Thoracic aorta (tissue), 2 donors: ENCODE measurements at regions not wholly inside any gene's neighbourhood (a gene's known extent, or its start where the extent isn't known, plus 50 kb on each side); places are given as distances from the start of the nearest gene placed in this dataset.
A peak's percentile ranks its signal among the peaks of the same experiment; 100 is the strongest.
"Not testable (repeated sequence)": the region's sequence is repeated elsewhere in the genome, so short reads cannot be mapped to it uniquely, and the experiment has no call there.

Source experiments
- ATAC-seq: fragments of 150-250 bp; one replicate; pipeline ENCODE4 v1.8.0; 2017; ENCODE audit warnings: low read depth; ENCODE audit not compliant: insufficient number of reproducible peaks, low FRiP score
- DNase-seq: peaks from one replicate; pipeline ENCODE4 v3.0.0-alpha.2; 2020; ENCODE audit warnings: low spot score
- H3K27ac ChIP-seq, 2 donors: fragments of 200-600 bp; sonication (generic); 1 replicate in 1 of 2; 2 replicates in 1 of 2; pipeline ENCODE4 v1.5.1; 2016; ENCODE audit warnings: mild to moderate bottlenecking in 2 of 2, moderate library complexity in 2 of 2
- H3K27me3 ChIP-seq: fragments of 200-600 bp; sonication (generic); replicated peaks from 2 replicates; pipeline ENCODE4 v1.6.0; 2016; ENCODE audit warnings: mild to moderate bottlenecking; ENCODE audit not compliant: insufficient read depth
- H3K36me3 ChIP-seq: fragments of 200-600 bp; sonication (generic); one replicate; pipeline ENCODE4 v1.5.1; 2016
- H3K4me1 ChIP-seq, 2 donors: fragments of 200-600 bp; sonication (generic); 1 replicate in 1 of 2; 2 replicates in 1 of 2; pipeline versions ENCODE4 v1.5.1 to v1.6.0; 2016; ENCODE audit warnings: low read depth in 2 of 2, mild to moderate bottlenecking in 1 of 2; ENCODE audit not compliant: control insufficient read depth in 1 of 2
- H3K4me3 ChIP-seq: fragments of 200-600 bp; sonication (generic); 2 replicates; pipeline ENCODE4 v1.5.1; 2016; ENCODE audit warnings: mild to moderate bottlenecking
- H3K9me3 ChIP-seq: fragments of 200-600 bp; sonication (generic); 2 replicates; pipeline ENCODE4 v1.5.1; 2016
- TF ChIP-seq, protein P1 (sequence below): fragments of 200-600 bp; sonication (generic); IDR thresholded peaks from one replicate; pipeline ENCODE4 v1.5.1; 2019; ENCODE audit warnings: antibody characterized with exemption

DNA sequence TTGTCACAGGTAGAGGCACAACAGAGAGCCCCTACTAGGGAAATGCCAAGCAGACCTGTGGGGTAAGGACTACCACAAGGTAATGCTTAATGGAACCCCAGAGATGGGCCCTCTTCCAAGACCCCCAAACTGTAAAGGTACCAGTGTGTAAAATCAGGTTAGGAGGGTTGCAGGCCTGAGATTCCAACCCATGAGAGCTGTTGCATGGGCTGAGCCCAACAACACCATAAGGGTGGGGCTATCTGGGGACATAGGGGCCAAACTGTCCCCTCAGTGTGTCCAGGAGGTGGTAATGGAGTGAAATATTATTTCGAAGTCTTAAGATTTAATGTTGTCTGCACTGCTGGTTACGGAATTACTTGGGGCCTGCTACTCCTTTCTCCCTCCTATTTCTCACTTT, 620.2 kb downstream of the ETNK1 start:
- TF ChIP-seq, protein P1, sequence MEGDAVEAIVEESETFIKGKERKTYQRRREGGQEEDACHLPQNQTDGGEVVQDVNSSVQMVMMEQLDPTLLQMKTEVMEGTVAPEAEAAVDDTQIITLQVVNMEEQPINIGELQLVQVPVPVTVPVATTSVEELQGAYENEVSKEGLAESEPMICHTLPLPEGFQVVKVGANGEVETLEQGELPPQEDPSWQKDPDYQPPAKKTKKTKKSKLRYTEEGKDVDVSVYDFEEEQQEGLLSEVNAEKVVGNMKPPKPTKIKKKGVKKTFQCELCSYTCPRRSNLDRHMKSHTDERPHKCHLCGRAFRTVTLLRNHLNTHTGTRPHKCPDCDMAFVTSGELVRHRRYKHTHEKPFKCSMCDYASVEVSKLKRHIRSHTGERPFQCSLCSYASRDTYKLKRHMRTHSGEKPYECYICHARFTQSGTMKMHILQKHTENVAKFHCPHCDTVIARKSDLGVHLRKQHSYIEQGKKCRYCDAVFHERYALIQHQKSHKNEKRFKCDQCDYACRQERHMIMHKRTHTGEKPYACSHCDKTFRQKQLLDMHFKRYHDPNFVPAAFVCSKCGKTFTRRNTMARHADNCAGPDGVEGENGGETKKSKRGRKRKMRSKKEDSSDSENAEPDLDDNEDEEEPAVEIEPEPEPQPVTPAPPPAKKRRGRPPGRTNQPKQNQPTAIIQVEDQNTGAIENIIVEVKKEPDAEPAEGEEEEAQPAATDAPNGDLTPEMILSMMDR, result no peak
- H3K4me3 ChIP-seq, result no peak overlapping the region

DNA sequence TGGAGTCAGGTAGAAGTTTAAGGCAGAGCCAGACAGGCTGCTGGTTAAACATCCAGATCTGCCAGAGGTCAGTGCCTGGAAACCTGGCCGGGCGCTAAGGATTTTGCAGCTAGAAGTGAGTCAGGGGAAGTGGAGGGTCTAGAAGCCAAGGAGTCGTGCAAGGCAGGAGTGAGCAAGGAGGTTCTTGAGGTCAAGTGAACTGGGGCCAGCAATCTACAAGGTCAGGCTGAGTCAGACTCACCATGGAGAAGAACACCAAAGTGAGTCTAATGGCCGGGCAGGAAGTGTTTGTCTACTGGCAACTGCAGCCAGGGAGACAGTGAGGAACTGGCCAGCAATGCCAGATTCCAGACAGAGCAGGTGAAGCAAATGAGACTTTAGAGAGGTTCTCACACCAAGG, 628.2 kb downstream of the ETNK1 start:
- H3K27ac ChIP-seq, result no peak overlapping the region
- no peak for ATAC-seq
- H3K27me3 ChIP-seq, result no peaks in the 10 kb centered on the region
- no peaks in the 10 kb centered on the region for H3K9me3 ChIP-seq
- no peak for DNase-seq
- peaks cover 4 to 23% of the 10 kb centered on the region in 2 donors for H3K4me1 ChIP-seq
- no peaks in the 10 kb centered on the region for H3K36me3 ChIP-seq
- TF ChIP-seq, protein P1, result no peak
- H3K4me3 ChIP-seq, result no peak overlapping the region

More for the DNA sequence above, 620.2 kb downstream of the ETNK1 start:
- no peak overlapping the region for H3K27ac ChIP-seq
- H3K27me3 ChIP-seq, result no peaks in the 10 kb centered on the region
- ATAC-seq (no peak), DNase-seq (no peak)
- no peaks in the 10 kb centered on the region for H3K9me3 ChIP-seq
- H3K4me1 ChIP-seq, result peaks cover 0 to 5% of the 10 kb centered on the region in 2 donors
- no peaks in the 10 kb centered on the region for H3K36me3 ChIP-seq

DNA sequence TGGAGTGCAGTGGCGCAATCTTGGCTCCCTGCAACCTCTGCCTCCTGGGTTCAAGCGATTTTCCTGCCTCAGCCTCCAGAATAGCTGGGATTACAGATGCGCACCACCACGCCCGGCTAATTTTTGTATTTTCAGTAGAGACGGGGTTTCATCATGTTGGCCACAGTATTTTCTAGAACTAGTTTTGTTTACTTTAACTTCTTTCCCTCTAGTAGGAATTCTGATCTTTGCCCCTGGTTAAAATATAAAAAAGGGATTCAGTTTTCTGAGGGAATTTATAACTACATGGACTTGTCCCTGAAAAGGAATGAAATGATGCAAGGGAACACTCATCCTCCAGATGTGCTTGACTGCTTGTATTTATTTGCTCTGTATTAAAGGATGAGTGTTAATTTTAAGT, 628.9 kb downstream of the ETNK1 start:
- ATAC-seq, H3K36me3 ChIP-seq, H3K27me3 ChIP-seq, H3K9me3 ChIP-seq, DNase-seq, H3K27ac ChIP-seq, H3K4me3 ChIP-seq: not testable (repeated sequence)
- peaks cover 6 to 27% of the 10 kb centered on the region in 2 donors for H3K4me1 ChIP-seq

DNA sequence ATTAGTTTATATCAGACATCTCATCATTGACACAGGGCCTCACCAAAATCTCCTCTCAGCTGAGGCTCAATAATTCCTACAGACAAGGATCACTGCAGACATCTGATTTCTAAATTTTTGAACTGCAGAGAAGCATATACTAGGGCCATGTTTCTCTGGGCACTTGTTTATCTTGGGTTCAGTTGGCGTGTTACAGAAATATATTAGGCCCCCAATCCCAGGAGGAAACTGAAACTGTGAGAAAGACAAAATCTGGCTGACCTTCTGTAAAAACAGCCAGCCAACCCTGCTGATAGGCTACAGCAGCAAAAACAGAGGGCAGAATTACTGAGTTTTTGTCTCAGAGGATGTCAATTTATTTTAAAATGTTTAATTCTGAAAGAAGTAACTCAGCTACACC, 634.6 kb downstream of the ETNK1 start:
- Histone ChIP-seq H3K36me3 (no peaks in the 10 kb centered on the region), H3K27ac (peak overlapping the region; percentile 50 to 56), H3K27me3 (no peaks in the 10 kb centered on the region), H3K9me3 (no peaks in the 10 kb centered on the region), H3K4me3 (peak overlapping the region; percentile 19), H3K4me1 (peaks cover 14 to 37% of the 10 kb centered on the region in 2 donors)
- DNase-seq, result no peak
- TF ChIP-seq, protein P1, result no peak
- no peak for ATAC-seq

DNA sequence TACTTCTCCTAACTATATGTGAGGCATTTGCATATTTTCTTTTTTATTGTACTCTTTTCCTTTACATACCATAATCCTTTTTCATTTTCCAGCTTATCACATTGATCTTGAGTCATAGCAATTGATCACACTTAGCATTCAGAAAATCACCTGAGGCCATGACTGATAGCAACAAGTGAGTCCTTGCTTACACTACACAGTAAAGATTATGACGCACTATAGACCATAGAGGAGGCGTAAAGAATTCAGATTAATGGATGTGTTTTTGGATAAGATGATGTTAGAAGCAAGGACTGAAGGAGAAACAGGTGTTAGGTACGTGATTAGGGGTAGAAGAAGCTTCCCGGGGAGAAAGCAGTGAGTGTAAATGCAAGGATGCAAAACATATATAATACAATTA, 637.7 kb downstream of the ETNK1 start:
- H3K9me3 ChIP-seq, result no peaks in the 10 kb centered on the region
- ATAC-seq (no peak), DNase-seq (no peak)
- TF ChIP-seq, protein P1, result no peak
- H3K4me1 ChIP-seq, result peaks cover 14 to 22% of the 10 kb centered on the region in 2 donors
- no peaks in the 10 kb centered on the region for H3K27me3 ChIP-seq
- no peak overlapping the region for H3K27ac ChIP-seq
- no peak overlapping the region for H3K4me3 ChIP-seq
- H3K36me3 ChIP-seq, result no peaks in the 10 kb centered on the region

DNA sequence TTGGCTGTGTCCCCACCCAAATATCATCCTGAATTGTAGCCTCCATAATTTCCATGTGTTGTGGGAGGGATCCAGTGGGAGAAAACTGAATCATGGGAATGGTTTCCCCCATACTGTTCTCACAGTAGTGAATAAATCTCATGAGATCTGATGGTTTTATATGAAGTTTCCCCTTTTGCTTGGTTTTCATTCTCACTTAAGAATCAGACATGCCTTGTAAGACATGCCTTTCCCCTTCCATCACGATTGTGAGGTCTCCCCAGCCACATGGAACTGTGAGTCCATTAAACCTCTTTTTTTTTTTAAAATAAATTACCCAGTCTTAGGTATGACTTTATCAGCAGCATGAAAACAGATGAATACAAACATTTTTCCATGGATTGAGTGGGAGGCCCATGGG, 652.9 kb downstream of the ETNK1 start:
- ATAC-seq (no peak), DNase-seq (no peak)
- no peaks in the 10 kb centered on the region for H3K9me3 ChIP-seq
- no peaks in the 10 kb centered on the region for H3K36me3 ChIP-seq
- no peak overlapping the region for H3K4me3 ChIP-seq
- H3K27me3 ChIP-seq, result no peaks in the 10 kb centered on the region
- H3K4me1 ChIP-seq, result no peaks in the 10 kb centered on the region
- no peak overlapping the region for H3K27ac ChIP-seq
- TF ChIP-seq, protein P1, result no peak
